ENCODE measurements at regions not wholly inside any gene's neighbourhood (a gene's known extent, or its start where the extent isn't known, plus 50 kb on each side); places are given as distances from the start of the nearest gene placed in this dataset.

- no peaks in the 10 kb centered on the region for H3K4me1 ChIP-seq (replicated peaks)
- DNase-seq (ENCODE audit: low read depth in 1 of 2, low spot score in 2 of 2), result no peak
- no peak overlapping the region for H3K4me3 ChIP-seq
Measured at GRCh38 chr16:77668201-77668600, 54.1 kb upstream of the NUDT7 start.

DNA sequence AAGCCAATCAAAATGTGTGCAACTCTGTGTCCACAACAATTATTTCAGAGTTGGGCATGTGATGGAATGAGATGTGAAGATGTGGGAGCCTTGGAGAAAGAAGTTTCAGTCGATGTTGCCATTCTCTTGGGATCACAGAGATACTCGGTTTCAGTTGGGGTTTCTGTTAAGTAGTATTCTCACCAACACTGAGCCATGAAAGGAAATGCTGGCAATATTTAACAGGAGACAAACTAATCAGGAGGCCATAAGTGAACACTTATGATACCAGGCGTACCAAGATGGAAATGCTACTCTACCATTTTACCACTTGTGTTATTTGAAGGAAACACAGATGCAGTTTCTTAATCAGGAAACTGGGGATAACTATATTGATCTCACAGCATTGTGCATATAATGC lies 53.3 kb upstream of the NUDT7 start:
- Histone ChIP-seq H3K27ac (no peak overlapping the region), H3K9me3 (replicated peaks) (no peaks in the 10 kb centered on the region), H3K36me3 (no peaks in the 10 kb centered on the region), H3K4me3 (no peak overlapping the region), H3K27me3 (replicated peaks) (no peaks in the 10 kb centered on the region), H3K4me1 (replicated peaks) (no peaks in the 10 kb centered on the region)
- no peak for DNase-seq (ENCODE audit: low read depth in 1 of 2, low spot score in 2 of 2)

More at GRCh38 chr16:77668201-77668600, 54.1 kb upstream of the NUDT7 start:
- Histone ChIP-seq H3K27me3 (replicated peaks) (no peaks in the 10 kb centered on the region), H3K27ac (no peak overlapping the region), H3K36me3 (no peaks in the 10 kb centered on the region), H3K9me3 (replicated peaks) (no peaks in the 10 kb centered on the region)
